ENCODE measurements at regions not wholly inside any gene's neighbourhood (a gene's known extent, or its start where the extent isn't known, plus 50 kb on each side); places are given as distances from the start of the nearest gene placed in this dataset.

GRCh38 chr11:91170711-91171110 is 947.9 kb upstream of the CHORDC1 start:
- H3K9me3 ChIP-seq (ENCODE audit: low read depth, low read length, poor library complexity, severe bottlenecking), result no peaks in the 10 kb centered on the region
- DNase-seq (ENCODE audit: low spot score), result no peak
- no peak overlapping the region for H3K4me3 ChIP-seq (ENCODE audit: low read depth, low read length, poor library complexity, severe bottlenecking)
- intact Hi-C loops (cut with micrococcal nuclease; ENCODE audit: unreplicated experiment), result no loop called here
- H3K27ac ChIP-seq (ENCODE audit: low read depth, low read length, poor library complexity, severe bottlenecking), result no peak overlapping the region
- POLR2A ChIA-PET (ENCODE audit: low non-redundant PET), result no interaction called here
- H3K27me3 ChIP-seq (replicated peaks; ENCODE audit: insufficient read depth, low read depth, low read length, poor library complexity), result no peaks in the 10 kb centered on the region
- TF ChIP-seq CTCF (conservative IDR thresholded peaks at IDR 0.05; ENCODE audit: low read depth, low read length) (no peak), EZH2 (IDR thresholded peaks at IDR 0.05; ENCODE audit: borderline replicate concordance, low read depth, low read length, poor library complexity, severe bottlenecking) (no peak)
- no peaks in the 10 kb centered on the region for H3K4me1 ChIP-seq (ENCODE audit: insufficient read depth, low read length, poor library complexity, severe bottlenecking)
- H3K36me3 ChIP-seq (ENCODE audit: insufficient read depth, low read length, poor library complexity, severe bottlenecking), result no peaks in the 10 kb centered on the region
- no TSS peak for BruUV-seq (replicated peaks)
- CTCF ChIA-PET, result no interaction called here

GRCh38 chr11:91164452-91164822 is 941.6 kb upstream of the CHORDC1 start:
- DNase-seq (ENCODE audit: low spot score), result peak; percentile 41
- BruUV-seq (replicated peaks), result no TSS peak
- peaks cover 17% of the 10 kb centered on the region for H3K4me1 ChIP-seq (ENCODE audit: insufficient read depth, low read length, poor library complexity, severe bottlenecking)
- ChIA-PET CTCF (no interaction called here), POLR2A (ENCODE audit: low non-redundant PET) (no interaction called here)
- no peaks in the 10 kb centered on the region for H3K36me3 ChIP-seq (ENCODE audit: insufficient read depth, low read length, poor library complexity, severe bottlenecking)
- no peaks in the 10 kb centered on the region for H3K27me3 ChIP-seq (replicated peaks; ENCODE audit: insufficient read depth, low read depth, low read length, poor library complexity)
- peak overlapping the region; percentile 49 for H3K27ac ChIP-seq (ENCODE audit: low read depth, low read length, poor library complexity, severe bottlenecking)
- no peak for TF ChIP-seq CTCF (conservative IDR thresholded peaks at IDR 0.05; ENCODE audit: low read depth, low read length)
- no peak for TF ChIP-seq EZH2 (IDR thresholded peaks at IDR 0.05; ENCODE audit: borderline replicate concordance, low read depth, low read length, poor library complexity, severe bottlenecking)
- H3K9me3 ChIP-seq (ENCODE audit: low read depth, low read length, poor library complexity, severe bottlenecking), result no peaks in the 10 kb centered on the region
- intact Hi-C loops (cut with micrococcal nuclease; ENCODE audit: unreplicated experiment), result no loop called here
- H3K4me3 ChIP-seq (ENCODE audit: low read depth, low read length, poor library complexity, severe bottlenecking), result no peak overlapping the region

GRCh38 chr11:91163619-91164451 is 941.0 kb upstream of the CHORDC1 start:
- Histone ChIP-seq H3K27ac (ENCODE audit: low read depth, low read length, poor library complexity, severe bottlenecking) (peak overlapping the region; percentile 49), H3K4me3 (ENCODE audit: low read depth, low read length, poor library complexity, severe bottlenecking) (no peak overlapping the region), H3K9me3 (ENCODE audit: low read depth, low read length, poor library complexity, severe bottlenecking) (no peaks in the 10 kb centered on the region), H3K27me3 (replicated peaks; ENCODE audit: insufficient read depth, low read depth, low read length, poor library complexity) (no peaks in the 10 kb centered on the region), H3K36me3 (ENCODE audit: insufficient read depth, low read length, poor library complexity, severe bottlenecking) (no peaks in the 10 kb centered on the region), H3K4me1 (ENCODE audit: insufficient read depth, low read length, poor library complexity, severe bottlenecking) (peaks cover 17% of the 10 kb centered on the region)
- ChIA-PET POLR2A (ENCODE audit: low non-redundant PET) (no interaction called here), CTCF (no interaction called here)
- peak; percentile 83 for DNase-seq (ENCODE audit: low spot score)
- intact Hi-C loops (cut with micrococcal nuclease; ENCODE audit: unreplicated experiment), result no loop called here
- TF ChIP-seq CTCF (conservative IDR thresholded peaks at IDR 0.05; ENCODE audit: low read depth, low read length) (no peak), EZH2 (IDR thresholded peaks at IDR 0.05; ENCODE audit: borderline replicate concordance, low read depth, low read length, poor library complexity, severe bottlenecking) (no peak)
- BruUV-seq (replicated peaks), result no TSS peak
